Bronchial epithelial cell (primary cell): ENCODE measurements at regions not wholly inside any gene's neighbourhood (a gene's known extent, or its start where the extent isn't known, plus 50 kb on each side); places are given as distances from the start of the nearest gene placed in this dataset.

Experiments
- DNase-seq: peaks from one replicate; pipeline ENCODE4 v3.0.0-alpha.2; 2010; ENCODE audit warnings: low read depth
- FAIRE-seq: peaks from 2 replicates; lab custom pipeline; 2011; peaks lifted over from hg19 to GRCh38; lab: Jason Lieb, UNC
- H3K27me3 ChIP-seq: 2 replicates; pipeline ENCODE4 v1.5.1; 2011; ENCODE audit warnings: low read length; ENCODE audit not compliant: control insufficient read depth, insufficient read depth
- H3K36me3 ChIP-seq: 2 replicates; pipeline ENCODE4 v1.5.1; 2011; ENCODE audit warnings: low read length; ENCODE audit not compliant: control insufficient read depth, insufficient read depth
- H3K4me3 ChIP-seq: 2 replicates; pipeline ENCODE4 v1.5.1; 2011; ENCODE audit warnings: mild to moderate bottlenecking, low read depth, low read length, control low read depth
- TF ChIP-seq, protein P1 (sequence below): IDR thresholded peaks from 2 replicates; pipeline ENCODE4 v1.5.1; 2011; ENCODE audit warnings: mild to moderate bottlenecking, moderate library complexity, low read length, control low read depth, inconsistent platforms; ENCODE audit not compliant: insufficient read depth, severe bottlenecking

DNA sequence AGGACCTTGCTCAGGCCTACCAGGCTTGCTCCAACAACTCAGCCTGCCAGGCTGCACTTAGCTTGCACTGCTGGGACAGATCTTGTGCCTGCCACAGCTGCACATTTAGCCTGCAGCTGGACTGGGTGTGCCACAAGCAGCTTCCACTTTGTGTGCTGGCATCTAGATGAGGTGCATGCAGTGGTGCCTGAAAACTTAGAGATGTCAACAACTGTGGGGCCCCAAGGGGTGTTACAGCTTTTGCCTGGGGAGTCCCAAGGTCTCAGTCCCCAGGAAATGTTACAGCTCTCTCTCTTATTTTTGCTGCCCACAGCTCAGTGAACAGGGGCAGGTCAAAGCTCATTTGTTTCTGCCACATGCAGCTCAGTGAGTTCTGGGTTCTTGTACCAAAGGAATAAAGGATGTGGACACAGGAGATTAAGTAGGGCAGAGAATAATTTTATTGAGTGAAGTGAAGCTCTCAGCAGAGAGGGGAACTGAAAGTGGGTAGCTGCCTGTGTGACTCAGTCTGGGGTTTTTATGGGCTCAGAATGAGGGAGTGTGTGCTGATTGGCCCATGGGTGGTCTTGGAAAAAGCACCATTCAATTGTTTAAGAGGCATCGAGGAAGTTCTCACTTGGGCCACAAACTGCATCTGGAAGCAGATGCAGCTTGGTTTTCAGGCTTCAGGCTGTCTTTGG is 828.3 kb downstream of the TECRL start:
- no peak overlapping the region for H3K4me3 ChIP-seq
- no peak for FAIRE-seq
- DNase-seq, result no peak
- TF ChIP-seq, protein P1, sequence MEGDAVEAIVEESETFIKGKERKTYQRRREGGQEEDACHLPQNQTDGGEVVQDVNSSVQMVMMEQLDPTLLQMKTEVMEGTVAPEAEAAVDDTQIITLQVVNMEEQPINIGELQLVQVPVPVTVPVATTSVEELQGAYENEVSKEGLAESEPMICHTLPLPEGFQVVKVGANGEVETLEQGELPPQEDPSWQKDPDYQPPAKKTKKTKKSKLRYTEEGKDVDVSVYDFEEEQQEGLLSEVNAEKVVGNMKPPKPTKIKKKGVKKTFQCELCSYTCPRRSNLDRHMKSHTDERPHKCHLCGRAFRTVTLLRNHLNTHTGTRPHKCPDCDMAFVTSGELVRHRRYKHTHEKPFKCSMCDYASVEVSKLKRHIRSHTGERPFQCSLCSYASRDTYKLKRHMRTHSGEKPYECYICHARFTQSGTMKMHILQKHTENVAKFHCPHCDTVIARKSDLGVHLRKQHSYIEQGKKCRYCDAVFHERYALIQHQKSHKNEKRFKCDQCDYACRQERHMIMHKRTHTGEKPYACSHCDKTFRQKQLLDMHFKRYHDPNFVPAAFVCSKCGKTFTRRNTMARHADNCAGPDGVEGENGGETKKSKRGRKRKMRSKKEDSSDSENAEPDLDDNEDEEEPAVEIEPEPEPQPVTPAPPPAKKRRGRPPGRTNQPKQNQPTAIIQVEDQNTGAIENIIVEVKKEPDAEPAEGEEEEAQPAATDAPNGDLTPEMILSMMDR, result no peak
- no peaks in the 10 kb centered on the region for H3K27me3 ChIP-seq
- H3K36me3 ChIP-seq, result no peaks in the 10 kb centered on the region

DNA sequence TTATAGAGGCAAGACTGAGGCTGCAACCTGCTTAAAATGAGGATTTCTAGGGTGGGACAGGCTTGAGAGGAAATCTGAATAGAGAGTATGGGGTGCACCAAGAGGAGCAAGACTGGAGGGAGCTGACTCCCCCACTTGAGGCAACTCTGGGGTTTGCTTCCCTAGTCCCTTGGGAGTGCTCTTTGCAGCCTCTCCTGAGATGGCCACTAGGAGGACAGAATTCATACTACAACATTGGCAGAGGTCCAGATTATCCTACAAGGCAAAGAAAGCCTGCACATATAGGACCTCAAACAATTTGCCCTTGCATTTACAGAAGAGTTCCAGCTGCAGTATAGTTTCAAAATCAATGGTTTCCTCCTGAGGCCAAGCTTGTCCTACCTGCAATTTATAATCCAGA is 830.9 kb downstream of the TECRL start:
- Histone ChIP-seq H3K27me3 (no peaks in the 10 kb centered on the region), H3K36me3 (no peaks in the 10 kb centered on the region), H3K4me3 (no peak overlapping the region)
- DNase-seq (peak; percentile 1), FAIRE-seq (no peak)
- TF ChIP-seq, protein P1, result no peak

DNA sequence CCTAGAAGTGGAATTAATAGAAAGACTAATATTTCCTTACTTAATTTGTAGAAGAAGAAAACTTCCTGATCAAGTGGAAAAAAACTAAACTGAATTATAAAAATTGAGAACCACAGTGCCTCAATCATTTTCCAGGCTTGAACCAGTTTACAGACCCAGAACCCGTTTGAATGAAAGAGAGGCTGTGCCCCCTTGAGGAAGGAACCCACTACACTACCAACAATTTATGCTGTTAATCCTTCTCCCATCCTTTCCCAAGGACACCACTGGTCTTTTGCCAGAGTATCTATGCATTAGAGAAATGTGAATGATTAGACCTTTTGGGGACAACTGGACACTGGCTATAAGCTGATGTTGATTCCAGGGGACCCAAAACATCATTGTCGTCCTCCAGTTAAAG is 842.6 kb downstream of the TECRL start:
- no peak for DNase-seq
- H3K36me3 ChIP-seq, result no peaks in the 10 kb centered on the region
- H3K4me3 ChIP-seq, result no peak overlapping the region
- no peaks in the 10 kb centered on the region for H3K27me3 ChIP-seq
- TF ChIP-seq, protein P1, result no peak
- FAIRE-seq, result no peak

DNA sequence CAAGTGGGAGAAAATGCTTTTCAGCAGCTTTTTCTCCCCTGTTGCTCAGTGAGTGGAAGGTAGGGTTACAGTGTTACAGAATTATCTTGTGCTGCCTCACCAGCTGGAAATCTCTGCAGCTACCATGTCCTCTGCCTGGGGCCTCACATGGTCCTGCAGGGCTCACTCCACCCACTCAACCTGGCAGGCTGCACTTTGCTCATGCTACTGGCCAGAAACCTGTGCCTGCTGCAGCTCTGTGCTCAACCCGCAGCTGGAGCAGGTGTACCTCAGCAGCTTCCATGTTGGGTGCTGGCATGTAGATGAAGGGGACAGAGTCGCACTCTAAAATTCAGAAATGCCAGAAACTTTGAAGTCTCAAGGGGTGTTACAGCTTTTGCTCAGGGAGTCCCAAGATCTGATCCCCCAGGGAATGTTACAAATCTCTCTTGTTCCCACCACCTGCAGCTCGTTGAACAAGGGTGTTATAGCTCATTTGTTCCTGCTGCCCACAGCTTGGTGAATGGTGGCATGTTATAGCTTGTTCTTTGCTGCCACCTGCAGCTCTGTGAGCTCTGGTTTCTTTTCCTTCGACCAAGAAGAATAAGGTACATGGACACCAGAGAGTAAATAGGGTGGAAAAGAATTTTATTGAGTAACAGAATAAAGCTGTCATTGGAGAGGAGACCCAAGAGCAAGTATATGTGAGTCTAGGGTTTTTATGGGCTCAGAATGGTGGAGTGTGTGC is 845.8 kb downstream of the TECRL start:
- Histone ChIP-seq H3K4me3 (no peak overlapping the region), H3K36me3 (no peaks in the 10 kb centered on the region), H3K27me3 (no peaks in the 10 kb centered on the region)
- no peak for FAIRE-seq
- TF ChIP-seq, protein P1, result no peak
- DNase-seq, result peak; percentile 0

DNA sequence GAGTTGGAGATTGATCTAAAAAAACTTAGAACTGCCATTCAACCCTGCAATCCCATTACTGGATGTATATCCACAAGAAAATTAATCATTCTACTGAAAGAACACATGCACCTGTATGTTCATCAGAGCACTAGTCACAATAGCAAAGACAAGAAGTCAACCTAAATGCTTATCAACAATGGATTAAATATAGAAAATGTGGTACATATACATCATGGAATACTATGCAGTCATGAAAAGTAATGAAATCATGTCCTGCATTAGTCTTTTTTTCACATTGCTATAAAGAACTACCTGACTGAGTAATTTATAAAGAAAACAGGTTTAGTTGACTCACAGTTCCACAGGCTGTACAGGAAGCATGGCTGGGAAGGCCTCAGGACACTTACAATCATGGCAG is 850.5 kb downstream of the TECRL start:
- FAIRE-seq, result no peak
- Histone ChIP-seq H3K4me3 (no peak overlapping the region), H3K36me3 (no peaks in the 10 kb centered on the region), H3K27me3 (no peaks in the 10 kb centered on the region)
- no peak for DNase-seq
- TF ChIP-seq, protein P1, result no peak
